ENCODE measurements at regions not wholly inside any gene's neighbourhood (a gene's known extent, or its start where the extent isn't known, plus 50 kb on each side); places are given as distances from the start of the nearest gene placed in this dataset.

- 47 to 51% methylated on average over 2 of the region's 2 CpGs for WGBS, 2 donors
- H3K4me1 ChIP-seq, result no peaks in the 10 kb centered on the region
- no peaks in the 10 kb centered on the region for H3K9me3 ChIP-seq
- H3K4me3 ChIP-seq, result no peak overlapping the region
- no peaks in the 10 kb centered on the region for H3K27me3 ChIP-seq
- H3K36me3 ChIP-seq (replicated peaks in 1 of 2; ENCODE audit: insufficient read depth in 1 of 2, low read depth in 2 of 2), result no peaks in the 10 kb centered on the region
- DNase-seq (no peak), ATAC-seq (no peak)
- intact Hi-C loops (cut with DNase I), result no loop called here
- no peak overlapping the region for H3K27ac ChIP-seq
- no peak for TF ChIP-seq POLR2A (IDR thresholded peaks at IDR 0.05)
- TF ChIP-seq CTCF (IDR thresholded peaks at IDR 0.05), result no peak
Observed at GRCh38 chr3:31285833-31286486, 246.8 kb upstream of the STT3B start.

- ATAC-seq (no peak), DNase-seq (no peak)
- Histone ChIP-seq H3K27ac (no peak overlapping the region), H3K27me3 (no peaks in the 10 kb centered on the region), H3K9me3 (no peaks in the 10 kb centered on the region), H3K36me3 (replicated peaks in 1 of 2; ENCODE audit: insufficient read depth in 1 of 2, low read depth in 2 of 2) (no peaks in the 10 kb centered on the region), H3K4me1 (no peaks in the 10 kb centered on the region), H3K4me3 (no peak overlapping the region)
- intact Hi-C loops (cut with DNase I), result no loop called here
- TF ChIP-seq CTCF (IDR thresholded peaks at IDR 0.05) (no peak), POLR2A (IDR thresholded peaks at IDR 0.05) (no peak)
- 87 to 94% methylated on average over 9 of the region's 9 CpGs for WGBS, 2 donors
Observed at GRCh38 chr3:31288224-31288623, 244.5 kb upstream of the STT3B start.

GRCh38 chr3:31288641-31289100, 244.1 kb upstream of the STT3B start:
- intact Hi-C loops (cut with DNase I), result no loop called here
- Histone ChIP-seq H3K36me3 (replicated peaks in 1 of 2; ENCODE audit: insufficient read depth in 1 of 2, low read depth in 2 of 2) (no peaks in the 10 kb centered on the region), H3K4me3 (no peak overlapping the region), H3K4me1 (no peaks in the 10 kb centered on the region), H3K27ac (no peak overlapping the region), H3K9me3 (no peaks in the 10 kb centered on the region), H3K27me3 (no peaks in the 10 kb centered on the region)
- TF ChIP-seq POLR2A (IDR thresholded peaks at IDR 0.05), result no peak
- no peak for TF ChIP-seq CTCF (IDR thresholded peaks at IDR 0.05)
- ATAC-seq (peak; percentile 35), DNase-seq (peak in 1 of 4 donors; percentile 4)
- WGBS, 2 donors, result 42 to 53% methylated on average over 8 of the region's 8 CpGs

GRCh38 chr3:31289584-31289983, 243.1 kb upstream of the STT3B start:
- intact Hi-C loops (cut with DNase I), result no loop called here
- H3K27me3 ChIP-seq, result no peaks in the 10 kb centered on the region
- no peaks in the 10 kb centered on the region for H3K36me3 ChIP-seq (replicated peaks in 1 of 2; ENCODE audit: insufficient read depth in 1 of 2, low read depth in 2 of 2)
- no peaks in the 10 kb centered on the region for H3K4me1 ChIP-seq
- no peaks in the 10 kb centered on the region for H3K9me3 ChIP-seq
- H3K4me3 ChIP-seq, result no peak overlapping the region
- no peak for DNase-seq
- TF ChIP-seq CTCF (IDR thresholded peaks at IDR 0.05) (no peak), POLR2A (IDR thresholded peaks at IDR 0.05) (no peak)
- no peak for ATAC-seq
- no peak overlapping the region for H3K27ac ChIP-seq
- WGBS, 2 donors, result 72 to 77% methylated on average over 4 of the region's 4 CpGs

- ATAC-seq, result no peak
- Histone ChIP-seq H3K36me3 (replicated peaks in 1 of 2; ENCODE audit: insufficient read depth in 1 of 2, low read depth in 2 of 2) (no peaks in the 10 kb centered on the region), H3K4me1 (no peaks in the 10 kb centered on the region), H3K9me3 (no peaks in the 10 kb centered on the region), H3K27me3 (no peaks in the 10 kb centered on the region), H3K27ac (no peak overlapping the region), H3K4me3 (no peak overlapping the region)
- no peak for TF ChIP-seq CTCF (IDR thresholded peaks at IDR 0.05)
- no peak for TF ChIP-seq POLR2A (IDR thresholded peaks at IDR 0.05)
- intact Hi-C loops (cut with DNase I), result no loop called here
- DNase-seq, result no peak
- 92 to 96% methylated on average over 5 of the region's 5 CpGs for WGBS, 2 donors
Observed at GRCh38 chr3:31290046-31290445, 242.7 kb upstream of the STT3B start.

All from body of pancreas (tissue), 4 donors.